Panc1 (cell line): ENCODE measurements at regions not wholly inside any gene's neighbourhood (a gene's known extent, or its start where the extent isn't known, plus 50 kb on each side); places are given as distances from the start of the nearest gene placed in this dataset.

Experiments
- CTCF ChIP-seq: fragments of 450-650 bp; IDR thresholded peaks from 2 replicates; pipeline ENCODE4 v1.5.1; 2017; ENCODE audit warnings: mild to moderate bottlenecking
- POLR2AphosphoS5 ChIP-seq: IDR thresholded peaks from 2 replicates; pipeline ENCODE4 v1.6.1; 2012; ENCODE audit warnings: mild to moderate bottlenecking, low read depth, low read length, moderate library complexity
- SIN3A ChIP-seq: IDR thresholded peaks from 2 replicates; pipeline ENCODE4 v1.6.1; 2012; ENCODE audit warnings: low read depth, mild to moderate bottlenecking, low read length, moderate library complexity, borderline replicate concordance; ENCODE audit not compliant: insufficient read depth

GRCh38 chr6:163707387-163708355, 293.2 kb downstream of the QKI start:
- TF ChIP-seq CTCF, result no peak
- no peak for TF ChIP-seq POLR2AphosphoS5
- no peak for TF ChIP-seq SIN3A
